NCI-H2227 (cell line): ENCODE measurements at regions not wholly inside any gene's neighbourhood (a gene's known extent, or its start where the extent isn't known, plus 50 kb on each side); places are given as distances from the start of the nearest gene placed in this dataset.

Experiments
- DNase-seq: peaks from one replicate; lab custom pipeline; 2025; ENCODE audit not compliant: unreplicated experiment; lab: John Stamatoyannopoulos, UW

- DNase-seq, result no peak
Observed at GRCh38 chr2:239477591-239477990, 76.8 kb upstream of the HDAC4 start.

GRCh38 chr2:239476757-239477585 is 76.2 kb upstream of the HDAC4 start:
- DNase-seq, result no peak

- DNase-seq, result no peak
Observed at GRCh38 chr2:239476029-239476756, 75.4 kb upstream of the HDAC4 start.

- DNase-seq, result no peak
Observed at GRCh38 chr2:239475161-239476028, 74.6 kb upstream of the HDAC4 start.

- no peak for DNase-seq
Observed at GRCh38 chr2:239473211-239473805, 72.5 kb upstream of the HDAC4 start.

- peak; percentile 72 for DNase-seq
Observed at GRCh38 chr2:239472235-239472775, 71.5 kb upstream of the HDAC4 start.

GRCh38 chr2:239471011-239471792 is 70.4 kb upstream of the HDAC4 start:
- no peak for DNase-seq

GRCh38 chr2:239470151-239470900 is 69.5 kb upstream of the HDAC4 start:
- DNase-seq, result no peak

- DNase-seq, result no peak
Observed at GRCh38 chr2:239469106-239469960, 68.5 kb upstream of the HDAC4 start.

GRCh38 chr2:239468491-239469105 is 67.8 kb upstream of the HDAC4 start:
- no peak for DNase-seq

- no peak for DNase-seq
Observed at GRCh38 chr2:239467956-239468490, 67.2 kb upstream of the HDAC4 start.

- no peak for DNase-seq
Observed at GRCh38 chr2:239467281-239467955, 66.6 kb upstream of the HDAC4 start.

GRCh38 chr2:239466755-239467271 is 66.0 kb upstream of the HDAC4 start:
- DNase-seq, result no peak

- no peak for DNase-seq
Observed at GRCh38 chr2:239466061-239466754, 65.4 kb upstream of the HDAC4 start.

GRCh38 chr2:239465017-239466001 is 64.5 kb upstream of the HDAC4 start:
- DNase-seq, result no peak
